ENCODE measurements at regions not wholly inside any gene's neighbourhood (a gene's known extent, or its start where the extent isn't known, plus 50 kb on each side); places are given as distances from the start of the nearest gene placed in this dataset.

DNA sequence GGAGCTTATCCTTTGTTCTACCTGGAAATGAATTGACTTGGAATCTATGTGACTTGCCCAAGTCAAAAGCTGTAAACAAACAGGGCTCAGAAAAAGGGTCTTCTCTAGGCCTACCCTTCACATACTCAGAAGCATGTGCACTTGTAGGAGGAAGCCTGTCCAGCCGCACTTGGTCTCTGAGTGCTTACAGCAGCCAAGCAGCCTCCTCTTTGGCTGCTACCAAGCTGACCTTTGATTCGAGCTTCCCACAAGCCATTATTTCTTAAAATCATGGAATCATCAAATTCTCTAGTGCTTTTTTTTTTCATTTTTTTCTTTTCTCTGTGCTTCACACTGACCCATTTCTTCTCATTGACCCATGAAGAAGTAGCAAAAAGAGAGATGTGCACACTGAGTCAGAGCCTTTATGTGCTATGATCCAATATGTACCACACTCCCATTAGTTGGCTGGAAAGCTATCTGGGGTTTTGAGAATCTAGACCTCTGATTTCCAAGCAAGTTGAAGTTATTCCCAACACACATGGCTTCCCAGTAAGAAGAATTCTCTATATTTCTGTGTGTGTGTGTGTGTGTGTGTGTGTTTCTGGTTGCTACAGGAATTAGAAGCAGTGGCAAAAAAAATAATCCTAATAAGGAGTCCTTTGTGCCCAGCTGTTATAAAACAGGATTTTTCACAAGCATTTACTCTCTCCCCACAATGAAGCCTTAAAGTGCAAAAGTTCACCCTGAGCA lies 550.3 kb upstream of the TNP1 start:
- TF ChIP-seq, protein P1, sequence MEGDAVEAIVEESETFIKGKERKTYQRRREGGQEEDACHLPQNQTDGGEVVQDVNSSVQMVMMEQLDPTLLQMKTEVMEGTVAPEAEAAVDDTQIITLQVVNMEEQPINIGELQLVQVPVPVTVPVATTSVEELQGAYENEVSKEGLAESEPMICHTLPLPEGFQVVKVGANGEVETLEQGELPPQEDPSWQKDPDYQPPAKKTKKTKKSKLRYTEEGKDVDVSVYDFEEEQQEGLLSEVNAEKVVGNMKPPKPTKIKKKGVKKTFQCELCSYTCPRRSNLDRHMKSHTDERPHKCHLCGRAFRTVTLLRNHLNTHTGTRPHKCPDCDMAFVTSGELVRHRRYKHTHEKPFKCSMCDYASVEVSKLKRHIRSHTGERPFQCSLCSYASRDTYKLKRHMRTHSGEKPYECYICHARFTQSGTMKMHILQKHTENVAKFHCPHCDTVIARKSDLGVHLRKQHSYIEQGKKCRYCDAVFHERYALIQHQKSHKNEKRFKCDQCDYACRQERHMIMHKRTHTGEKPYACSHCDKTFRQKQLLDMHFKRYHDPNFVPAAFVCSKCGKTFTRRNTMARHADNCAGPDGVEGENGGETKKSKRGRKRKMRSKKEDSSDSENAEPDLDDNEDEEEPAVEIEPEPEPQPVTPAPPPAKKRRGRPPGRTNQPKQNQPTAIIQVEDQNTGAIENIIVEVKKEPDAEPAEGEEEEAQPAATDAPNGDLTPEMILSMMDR (IDR thresholded peaks at IDR 0.05; ENCODE audit: control extremely low read depth, extremely low read depth, low read depth, missing control alignments), result no peak
- POLR2A ChIA-PET, result no interaction called here
- no peak for DNase-seq (ENCODE audit: extremely low spot score)
- CTCF ChIA-PET, result no interaction called here

DNA sequence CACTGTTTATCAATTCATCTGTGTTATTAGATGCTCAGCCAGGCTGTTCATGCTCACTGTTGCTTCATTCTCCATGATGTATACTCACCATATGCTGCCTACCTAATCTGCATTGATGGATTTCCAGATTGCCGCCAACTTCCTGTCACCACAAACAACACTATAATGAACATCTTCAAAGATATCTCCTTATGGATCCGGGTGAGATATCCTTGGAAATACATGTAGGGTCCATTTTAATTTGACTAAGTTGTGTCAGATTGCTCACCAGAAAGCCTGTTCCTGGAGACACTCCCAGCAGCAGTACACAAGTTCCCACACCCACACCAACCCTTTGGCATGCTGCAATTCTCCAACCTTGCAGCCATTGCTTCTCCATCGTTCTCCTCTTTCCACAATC lies 547.5 kb upstream of the TNP1 start:
- CTCF ChIA-PET, result no interaction called here
- no peak for DNase-seq (ENCODE audit: extremely low spot score)
- TF ChIP-seq, protein P1 (IDR thresholded peaks at IDR 0.05; ENCODE audit: control extremely low read depth, extremely low read depth, low read depth, missing control alignments), result no peak
- POLR2A ChIA-PET, result no interaction called here

DNA sequence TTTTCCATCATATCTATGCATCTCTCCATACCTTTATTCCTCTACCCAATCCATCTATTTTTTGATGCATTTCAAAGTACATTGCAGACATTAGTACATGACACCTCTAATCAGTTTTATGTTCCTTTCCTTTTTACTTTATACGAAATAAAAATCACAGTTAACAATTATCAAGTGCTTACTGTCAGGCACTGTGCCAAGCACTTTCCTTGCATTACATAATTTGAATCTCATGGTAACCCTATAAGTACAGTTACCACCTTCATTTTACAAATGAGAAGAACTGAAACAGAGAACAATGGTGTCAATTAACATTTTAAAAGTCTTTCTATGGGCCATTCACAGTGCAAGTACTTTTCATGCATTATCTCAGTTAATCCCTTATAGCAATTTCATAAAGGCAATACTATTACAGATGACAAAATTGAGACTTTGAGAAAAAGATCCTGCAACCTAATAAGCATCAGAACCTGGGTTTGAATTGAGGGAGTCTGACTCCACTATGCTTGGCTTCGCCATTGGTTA lies 544.4 kb upstream of the TNP1 start:
- TF ChIP-seq, protein P1 (IDR thresholded peaks at IDR 0.05; ENCODE audit: control extremely low read depth, extremely low read depth, low read depth, missing control alignments), result no peak
- CTCF ChIA-PET, result interaction anchor here (1.5 to 1.9 kb wide), 2 partner anchors 10 to 14 kb away, joined by 3 to 9 read pairs; no protein-coding TSS in a partner anchor
- POLR2A ChIA-PET, result no interaction called here
- no peak for DNase-seq (ENCODE audit: extremely low spot score)

DNA sequence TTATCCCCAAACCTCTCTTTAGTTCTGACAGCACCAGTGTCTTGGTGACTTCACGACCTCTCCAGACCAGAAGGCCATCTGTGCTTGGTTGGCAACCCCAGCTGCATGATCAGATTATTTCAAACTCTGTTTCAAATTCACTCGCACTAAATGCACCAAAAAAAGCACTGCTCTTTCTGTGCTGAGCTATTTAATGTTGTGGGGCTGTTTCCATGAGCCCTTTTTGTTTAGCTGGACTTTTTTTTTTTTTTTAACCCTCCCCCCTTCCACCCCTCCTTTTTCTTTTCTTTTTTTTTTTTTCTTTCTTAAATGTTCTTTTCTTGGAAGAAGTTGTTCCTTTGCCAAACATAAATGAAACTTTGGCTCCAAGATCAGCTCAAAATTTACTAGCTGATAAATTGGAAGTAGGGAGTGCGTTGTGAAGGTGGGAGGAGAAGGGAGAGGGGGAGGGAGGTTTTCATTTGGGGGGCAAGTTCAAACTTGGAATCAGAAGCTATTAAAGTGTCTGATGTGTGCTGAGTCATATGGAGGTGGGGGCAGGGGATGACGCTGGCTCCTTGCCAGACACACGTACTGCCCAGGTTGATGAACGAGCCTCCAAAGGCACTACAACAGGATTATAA lies 543.0 kb upstream of the TNP1 start:
- CTCF ChIA-PET, result interaction anchor here (1.5 to 1.9 kb wide), 2 partner anchors 9 to 16 kb away, joined by 3 to 9 read pairs; no protein-coding TSS in a partner anchor
- TF ChIP-seq, protein P1 (IDR thresholded peaks at IDR 0.05; ENCODE audit: control extremely low read depth, extremely low read depth, low read depth, missing control alignments), result no peak
- DNase-seq (ENCODE audit: extremely low spot score), result no peak
- POLR2A ChIA-PET, result no interaction called here

DNA sequence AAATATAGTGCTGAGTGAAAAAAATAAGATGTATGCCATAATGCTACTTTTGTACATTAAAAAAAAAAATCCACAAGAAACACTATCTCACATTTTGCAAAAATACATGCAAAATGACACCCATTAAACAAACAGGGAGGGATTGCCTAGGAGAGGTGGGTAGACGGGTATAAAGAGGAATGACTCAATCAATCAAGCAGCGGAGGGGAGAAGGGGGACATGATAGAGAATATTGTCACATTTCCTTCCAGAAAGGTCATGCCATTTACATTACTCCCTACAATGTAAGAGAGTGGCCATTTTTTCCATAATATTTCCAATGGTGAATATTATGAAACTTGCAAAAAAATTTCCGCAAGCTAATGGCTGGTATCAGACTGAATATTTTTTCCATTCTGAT lies 542.3 kb upstream of the TNP1 start:
- TF ChIP-seq, protein P1 (IDR thresholded peaks at IDR 0.05; ENCODE audit: control extremely low read depth, extremely low read depth, low read depth, missing control alignments), result no peak
- DNase-seq (ENCODE audit: extremely low spot score), result no peak
- ChIA-PET POLR2A (no interaction called here), CTCF (interaction anchor here (1.9 kb wide), 1 partner anchor 8 kb away, joined by 9 read pairs; no protein-coding TSS in a partner anchor)

DNA sequence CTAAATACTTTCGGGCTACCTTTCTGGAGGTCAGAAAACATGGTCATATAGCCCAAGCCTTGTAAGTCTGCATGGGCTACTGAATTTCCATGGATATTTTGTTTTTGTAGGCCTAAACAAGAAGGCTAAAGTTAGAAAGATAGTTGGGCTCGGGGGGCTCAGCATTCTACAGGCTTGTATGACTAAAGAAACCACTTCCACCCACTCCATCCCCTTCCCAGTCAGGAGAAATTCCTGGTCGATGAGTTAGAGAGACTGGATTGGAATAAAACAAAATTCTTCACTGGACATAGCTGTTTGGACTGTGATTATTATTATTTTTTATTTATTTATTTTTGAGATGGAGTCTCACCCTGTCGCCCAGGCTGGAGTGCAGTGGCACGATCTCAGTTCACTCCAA lies 539.4 kb upstream of the TNP1 start:
- TF ChIP-seq, protein P1 (IDR thresholded peaks at IDR 0.05; ENCODE audit: control extremely low read depth, extremely low read depth, low read depth, missing control alignments), result no peak
- POLR2A ChIA-PET, result no interaction called here
- DNase-seq (ENCODE audit: extremely low spot score), result no peak
- CTCF ChIA-PET, result no interaction called here

All from GM10248 (cell line).